HG03354 (cell line): ENCODE measurements at regions not wholly inside any gene's neighbourhood (a gene's known extent, or its start where the extent isn't known, plus 50 kb on each side); places are given as distances from the start of the nearest gene placed in this dataset.

Experiments
- ATAC-seq: cut with Tn5 transposase; IDR thresholded peaks from one replicate; pipeline ENCODE4 v1.9.1; 2021; ENCODE audit warnings: mild to moderate bottlenecking; ENCODE audit not compliant: unreplicated experiment, poor library complexity, severe bottlenecking

DNA sequence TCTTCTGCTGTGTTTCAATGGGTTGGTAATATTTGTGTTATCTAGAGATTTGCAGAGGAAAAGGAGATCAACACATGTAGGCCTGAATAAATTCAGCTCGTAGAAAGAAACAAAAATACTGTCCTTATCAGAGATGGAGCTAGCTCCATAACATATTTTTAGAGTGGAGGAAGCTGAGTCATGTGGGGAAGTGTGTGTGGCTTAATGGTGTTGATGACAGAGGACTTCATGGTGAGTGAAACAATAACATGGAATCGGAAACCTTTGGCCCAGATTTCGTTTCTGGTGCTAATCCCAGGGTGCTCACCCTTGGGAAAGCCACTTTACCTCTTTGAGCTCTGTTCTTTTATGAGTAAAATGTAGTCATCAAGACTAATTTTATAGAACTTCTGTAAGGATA is 825.0 kb downstream of the TLR4 start:
- peak; percentile 55 for ATAC-seq

DNA sequence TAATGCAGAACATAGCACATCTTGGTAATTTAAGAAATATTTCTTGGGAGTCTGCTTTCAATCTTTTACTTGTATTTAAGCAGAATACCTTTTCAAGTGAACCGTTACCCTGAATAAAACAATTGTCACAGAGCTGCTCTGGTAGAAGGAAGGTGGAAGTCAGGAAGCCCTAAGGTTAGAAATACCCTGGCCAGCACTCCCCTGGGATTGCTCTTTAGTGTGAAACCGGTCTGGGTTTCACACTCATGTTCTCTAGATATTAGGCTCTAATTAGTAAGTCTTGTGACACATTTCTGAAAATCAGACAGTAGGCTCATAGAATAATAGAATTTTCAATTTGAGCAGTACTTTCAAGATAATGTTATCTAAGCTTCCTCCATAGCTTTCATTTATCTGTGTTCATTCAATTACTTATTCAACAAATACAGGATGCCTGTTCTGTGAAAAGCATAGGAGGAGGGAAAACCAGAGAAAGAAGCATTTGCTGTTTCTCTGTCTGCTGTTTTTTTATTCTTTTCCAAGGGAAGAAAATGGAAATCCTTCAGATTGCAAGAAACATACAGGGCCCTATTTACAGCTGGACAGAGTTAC is 825.5 kb downstream of the TLR4 start:
- ATAC-seq = peak; percentile 91

DNA sequence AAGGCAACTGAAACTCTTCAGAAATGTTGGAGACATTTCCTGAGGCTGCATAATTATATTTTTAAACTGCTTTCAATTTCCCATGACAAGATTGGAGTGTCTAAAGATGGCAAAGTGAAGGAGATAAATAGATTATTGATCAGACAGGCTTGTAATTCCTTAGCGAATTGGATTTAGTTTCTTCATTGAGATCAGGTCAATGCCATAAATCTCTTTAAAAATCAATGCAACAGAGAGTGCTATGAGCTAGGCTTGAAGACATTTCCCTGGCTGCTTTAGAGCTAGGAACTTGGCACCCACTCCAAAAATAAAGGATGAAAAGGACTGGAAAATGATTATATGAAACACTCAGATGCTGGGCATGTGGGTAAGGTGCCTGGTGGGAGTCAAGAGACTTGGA is 828.4 kb downstream of the TLR4 start:
- no peak for ATAC-seq

DNA sequence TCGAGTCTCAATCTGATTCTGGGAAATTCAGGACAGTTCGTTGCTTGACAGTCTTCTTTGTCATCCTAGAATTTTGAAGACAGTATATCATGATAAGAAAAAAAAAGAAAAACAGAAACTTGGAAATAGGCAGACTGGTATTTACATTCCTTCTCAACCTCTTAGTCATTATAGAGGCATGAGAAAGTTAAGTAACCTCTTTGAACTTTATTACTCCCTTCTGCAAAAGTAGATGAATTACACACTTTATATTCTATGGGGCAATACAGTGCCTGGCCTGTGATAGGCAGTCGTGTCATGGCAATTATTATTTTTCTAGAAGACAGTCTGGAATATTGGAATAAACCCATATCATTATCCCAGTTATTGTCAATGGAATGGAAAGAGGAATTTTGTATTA is 828.9 kb downstream of the TLR4 start:
- no peak for ATAC-seq

DNA sequence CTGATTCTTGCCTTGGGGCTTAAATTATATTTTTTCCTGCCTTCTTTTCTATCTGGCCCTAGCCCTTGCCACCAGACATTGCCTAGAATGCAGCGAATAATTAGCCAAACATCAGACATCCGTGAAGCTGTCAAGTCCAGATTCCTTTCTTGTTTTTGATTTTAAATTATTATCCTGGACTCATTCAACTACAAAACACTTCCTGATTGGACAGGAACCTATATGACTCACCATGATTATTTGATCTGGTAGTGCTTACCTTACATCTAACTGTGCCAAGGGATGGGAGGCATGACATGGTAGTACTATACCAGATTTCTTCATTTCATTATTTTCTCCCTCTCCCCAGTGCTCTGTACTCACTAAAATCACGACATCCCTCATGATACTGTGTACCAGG is 829.6 kb downstream of the TLR4 start:
- ATAC-seq = no peak

DNA sequence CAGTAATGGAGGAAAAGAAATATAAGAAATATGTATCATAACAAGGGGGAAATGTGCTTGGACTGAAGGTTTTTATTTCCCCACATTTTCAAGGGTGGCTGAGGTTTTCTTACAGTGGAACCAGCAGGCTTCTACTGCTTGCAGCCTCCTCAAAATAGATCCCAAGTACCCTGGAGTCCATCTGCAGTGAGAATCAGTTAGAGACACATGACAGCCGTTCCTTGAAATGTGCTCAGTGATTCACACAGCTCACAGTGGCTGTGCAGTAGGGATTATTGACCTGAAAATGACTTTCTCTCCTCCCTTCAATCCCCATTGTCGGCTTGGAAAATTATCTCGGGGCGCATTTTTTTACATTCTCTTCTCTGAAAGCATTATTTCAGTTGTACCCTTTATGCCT is 832.0 kb downstream of the TLR4 start:
- no peak for ATAC-seq

DNA sequence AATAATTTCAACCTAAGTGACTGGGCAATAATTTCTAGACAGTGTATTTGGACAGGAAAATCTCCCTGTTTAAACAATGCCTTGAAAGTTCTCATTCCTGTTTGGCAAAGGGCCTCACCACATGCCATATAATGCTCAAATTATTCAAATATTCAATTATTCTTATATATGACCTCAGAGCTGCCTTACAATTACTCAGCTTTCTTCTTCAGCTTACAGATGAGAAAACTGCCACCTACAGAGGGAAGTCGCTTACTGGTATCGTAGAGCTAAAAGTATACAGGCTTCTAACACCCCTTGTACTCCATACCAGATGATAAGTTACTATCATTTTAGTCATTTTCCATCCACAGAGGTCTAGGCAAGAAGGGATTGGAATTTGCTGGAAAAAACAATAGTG is 830.3 kb downstream of the BRINP1 start:
- no peak for ATAC-seq

DNA sequence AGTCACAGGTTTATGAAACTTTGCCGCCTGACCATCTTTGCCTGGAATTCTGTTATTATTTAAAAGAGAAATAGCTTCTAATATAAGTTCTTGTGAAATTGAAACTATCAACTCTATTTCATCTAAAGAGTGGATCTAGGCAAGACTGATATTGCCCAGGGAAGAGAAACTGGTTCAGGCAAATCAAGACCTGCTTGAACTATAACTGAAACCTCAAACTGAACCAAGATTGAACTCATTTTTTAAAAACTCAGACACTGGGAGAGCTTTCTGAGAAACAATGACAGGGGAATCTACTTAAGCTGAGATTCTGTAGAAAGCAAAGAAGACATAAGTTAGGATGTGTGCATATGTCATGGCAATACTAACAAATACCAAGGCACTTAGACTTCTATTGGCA is 815.8 kb downstream of the BRINP1 start:
- ATAC-seq = no peak

DNA sequence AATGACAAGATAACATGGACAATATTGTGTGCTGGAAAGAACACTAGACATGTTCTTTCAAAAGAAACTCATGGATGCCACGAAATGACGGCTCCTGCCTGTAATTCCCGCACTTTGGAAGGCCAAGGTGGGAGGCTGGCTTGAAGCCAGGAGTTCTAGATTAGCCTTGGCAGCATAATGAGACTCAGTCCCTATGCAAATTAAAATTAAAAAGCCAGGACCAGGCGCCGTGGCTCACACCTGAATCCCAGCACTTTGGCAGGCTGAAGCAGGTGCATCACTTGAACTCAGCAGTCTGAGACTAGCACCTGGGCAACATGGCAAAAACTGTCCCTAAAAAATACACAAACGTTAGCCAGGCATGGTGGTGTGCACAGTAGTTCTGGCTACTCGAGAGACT is 814.2 kb downstream of the BRINP1 start:
- ATAC-seq = no peak

DNA sequence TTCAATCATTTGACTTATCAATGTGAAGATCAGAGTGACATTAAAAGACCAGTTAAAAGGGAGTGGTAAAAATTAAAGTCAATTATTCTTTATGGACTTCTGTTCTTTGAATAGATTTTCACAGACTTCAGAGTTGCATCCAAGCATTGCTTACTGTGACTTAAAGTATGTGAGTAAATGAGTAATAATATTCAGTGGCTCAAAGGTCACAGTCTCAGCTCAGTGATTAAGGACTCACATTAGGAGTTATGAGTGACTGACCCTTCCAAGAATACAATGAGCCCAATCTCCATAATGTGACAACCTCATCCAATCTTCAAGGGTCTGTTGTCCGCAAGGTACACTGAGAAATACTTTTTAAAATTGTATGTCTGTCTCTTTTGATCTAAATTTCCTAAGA is 811.2 kb downstream of the BRINP1 start:
- ATAC-seq = no peak

DNA sequence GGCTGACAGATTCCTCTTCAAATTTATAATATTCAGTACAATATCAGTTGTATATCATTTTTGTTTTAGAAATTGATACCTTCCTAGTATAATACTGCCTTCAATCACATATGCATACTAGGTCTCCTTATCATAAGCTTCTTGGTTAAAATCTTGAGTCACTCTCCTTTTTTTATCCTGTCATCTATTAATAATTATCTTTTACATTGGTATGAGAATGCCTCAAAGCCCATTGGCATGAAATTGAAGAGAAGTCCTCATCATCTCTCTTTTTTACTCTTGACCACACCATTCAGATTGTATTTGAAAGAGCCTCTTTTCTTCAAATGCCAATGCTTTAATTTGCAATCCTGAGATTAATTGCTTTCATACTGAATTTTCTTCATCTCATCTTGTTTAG is 810.3 kb downstream of the BRINP1 start:
- no peak for ATAC-seq

DNA sequence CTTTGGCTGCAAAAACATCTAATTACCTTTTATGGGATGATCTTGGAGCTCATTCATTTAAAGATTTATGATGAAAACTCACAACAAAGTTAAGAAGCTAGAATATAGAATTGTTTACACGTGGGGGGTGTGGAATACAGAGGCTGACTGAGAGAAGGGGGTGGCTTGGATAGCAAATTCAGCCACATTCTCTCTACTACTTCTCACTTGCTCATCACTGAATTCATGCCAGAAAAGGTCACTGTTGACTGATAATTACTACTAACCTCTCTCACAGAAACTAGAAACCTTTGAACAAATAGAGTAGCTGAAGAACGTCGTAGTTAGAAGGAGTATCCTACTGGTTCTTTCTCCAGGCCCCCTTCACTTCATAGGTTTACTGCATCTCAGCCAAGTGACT is 808.2 kb downstream of the BRINP1 start:
- no peak for ATAC-seq

DNA sequence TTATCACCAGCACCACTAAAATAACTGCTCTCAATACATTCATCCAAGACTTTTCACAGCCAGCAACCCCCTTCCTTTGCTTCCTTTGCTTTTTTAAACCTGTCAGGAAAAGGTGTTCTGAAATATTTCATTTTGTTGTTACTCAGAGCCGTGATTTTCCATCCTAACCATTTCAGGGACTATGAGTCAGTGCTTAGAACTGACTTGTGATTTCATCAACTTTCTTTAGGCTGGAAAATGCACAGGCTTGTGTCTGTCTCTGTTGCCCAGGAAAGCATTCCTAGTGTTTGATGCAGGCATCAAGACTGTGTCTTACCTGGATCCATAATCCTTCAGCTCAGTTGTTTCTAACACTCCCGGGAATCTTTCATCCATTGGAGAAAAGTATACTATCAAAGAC is 805.6 kb downstream of the BRINP1 start:
- no peak for ATAC-seq

DNA sequence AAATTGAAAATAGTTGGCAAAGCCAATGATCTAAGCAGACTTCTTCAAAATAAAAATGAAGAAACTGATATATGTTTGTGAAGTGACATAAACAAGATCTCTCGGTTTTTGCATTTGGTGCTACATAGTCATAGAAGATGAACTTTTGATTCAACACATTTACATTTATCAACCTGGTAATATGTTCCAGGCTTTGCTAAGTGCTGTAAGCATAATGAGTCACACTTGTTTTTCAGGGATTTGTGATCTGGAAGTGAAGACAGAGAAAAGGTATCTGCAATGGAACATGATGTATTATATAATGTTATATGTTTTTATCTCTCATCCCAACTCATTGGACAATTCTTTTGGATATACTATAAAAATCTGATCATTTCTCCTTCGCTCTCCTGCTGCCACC is 801.4 kb downstream of the BRINP1 start:
- no peak for ATAC-seq

DNA sequence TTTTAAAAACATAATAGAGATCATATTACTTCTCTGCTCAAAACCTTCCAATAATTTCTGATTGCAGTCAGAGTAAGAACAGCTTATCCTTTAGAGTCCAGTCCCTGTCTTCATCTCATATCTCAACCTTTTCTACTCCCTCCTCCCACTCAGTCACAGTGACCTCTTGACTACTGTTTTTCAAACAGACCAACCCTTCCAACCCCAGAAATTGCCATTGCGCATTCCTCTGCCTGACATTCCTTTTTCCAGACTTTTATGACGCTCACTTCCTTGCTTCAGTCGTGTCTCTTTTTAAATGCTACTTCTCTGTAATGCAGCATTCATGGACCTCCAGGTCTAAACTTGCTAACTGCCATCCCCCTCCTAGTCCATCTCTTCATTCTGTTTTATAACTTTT is 800.5 kb downstream of the BRINP1 start:
- no peak for ATAC-seq

DNA sequence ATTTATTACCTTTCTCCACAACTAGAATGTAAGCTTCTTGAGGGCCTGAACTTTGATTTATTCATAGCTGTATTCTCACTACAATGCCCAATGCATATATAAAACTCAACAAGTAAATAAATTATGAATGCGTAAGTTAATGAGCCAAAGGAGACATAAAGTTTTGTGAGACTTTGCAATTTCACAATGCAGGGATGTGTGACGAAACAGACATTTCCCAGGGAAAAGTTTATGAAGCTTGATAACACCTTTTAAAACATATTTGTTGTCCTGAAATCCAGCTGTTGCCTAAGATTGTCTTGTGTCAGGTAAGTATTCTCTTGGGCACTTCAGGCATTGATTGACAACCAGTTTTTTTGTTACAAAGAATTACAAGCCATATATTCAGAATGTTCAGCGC is 800.1 kb downstream of the BRINP1 start:
- no peak for ATAC-seq

DNA sequence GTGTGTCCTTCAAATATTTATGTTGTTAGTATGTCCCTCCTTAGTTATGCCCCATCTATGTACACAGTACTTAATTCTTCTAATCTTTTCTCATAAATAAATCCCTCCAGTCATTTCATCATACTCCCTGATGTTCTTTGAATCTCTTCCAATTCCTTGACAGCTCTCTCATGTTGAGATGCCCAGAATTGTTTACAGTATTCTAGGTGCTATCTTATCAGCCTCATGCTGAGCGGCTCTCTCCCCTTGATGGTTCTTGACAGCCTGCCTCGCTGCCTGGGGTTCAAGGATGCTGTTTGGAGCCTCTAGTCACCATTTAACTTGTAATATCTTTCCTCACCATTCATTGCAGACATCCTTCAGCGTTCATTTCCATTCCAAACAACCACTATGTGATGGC is 799.2 kb downstream of the BRINP1 start:
- ATAC-seq = no peak

DNA sequence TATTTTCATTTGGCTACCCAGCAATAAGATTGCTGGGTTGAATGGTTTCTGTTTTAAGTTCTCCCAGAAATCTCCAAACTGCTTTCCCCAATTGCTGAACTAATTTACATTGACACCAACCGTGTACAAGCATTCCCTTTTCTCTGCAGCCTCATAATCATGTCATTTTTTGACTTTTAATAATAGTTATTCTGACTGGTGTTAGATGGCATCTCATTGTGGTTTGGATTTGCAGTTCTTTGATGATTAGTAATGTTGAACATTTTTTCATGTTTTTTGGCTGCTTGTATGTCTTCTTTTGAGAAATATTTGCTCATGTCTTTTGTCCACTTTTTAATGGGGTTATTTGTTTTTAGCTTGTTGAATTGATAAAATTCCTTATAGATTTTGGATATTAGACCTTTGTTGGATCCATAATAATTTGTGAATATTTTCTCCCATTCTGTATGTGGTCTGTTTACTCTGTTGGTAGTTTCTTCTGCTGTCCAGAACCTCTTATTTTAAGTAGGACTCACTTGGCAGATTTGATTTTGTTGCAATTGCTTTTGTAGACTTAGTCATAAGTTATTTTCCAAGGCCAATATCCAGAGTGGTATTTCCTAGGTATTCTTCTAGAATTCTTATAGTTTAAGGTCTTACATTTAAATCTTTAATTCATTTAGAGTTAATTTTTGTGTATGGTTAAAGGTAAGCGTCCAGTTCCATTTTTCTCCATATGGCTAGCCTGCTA is 793.7 kb downstream of the BRINP1 start:
- no peak for ATAC-seq

DNA sequence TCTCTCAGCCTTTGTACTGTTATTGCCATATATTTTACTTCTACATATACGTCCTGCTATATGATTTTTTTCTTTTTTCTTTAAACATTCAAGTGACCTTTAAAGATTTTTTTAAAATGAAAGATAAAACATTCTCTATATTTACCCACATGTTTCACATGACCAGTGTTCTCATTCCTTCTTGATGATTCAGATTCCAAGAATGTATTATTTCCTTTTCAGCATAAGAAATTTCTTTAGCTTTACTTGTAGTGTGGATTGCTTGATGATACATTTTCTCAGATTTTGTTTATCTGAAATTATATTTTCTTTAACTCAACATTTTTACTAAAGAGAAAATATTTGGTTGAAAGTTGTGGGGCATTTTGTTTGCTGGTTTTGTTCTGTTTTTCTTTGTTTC is 792.1 kb downstream of the BRINP1 start:
- ATAC-seq = no peak

DNA sequence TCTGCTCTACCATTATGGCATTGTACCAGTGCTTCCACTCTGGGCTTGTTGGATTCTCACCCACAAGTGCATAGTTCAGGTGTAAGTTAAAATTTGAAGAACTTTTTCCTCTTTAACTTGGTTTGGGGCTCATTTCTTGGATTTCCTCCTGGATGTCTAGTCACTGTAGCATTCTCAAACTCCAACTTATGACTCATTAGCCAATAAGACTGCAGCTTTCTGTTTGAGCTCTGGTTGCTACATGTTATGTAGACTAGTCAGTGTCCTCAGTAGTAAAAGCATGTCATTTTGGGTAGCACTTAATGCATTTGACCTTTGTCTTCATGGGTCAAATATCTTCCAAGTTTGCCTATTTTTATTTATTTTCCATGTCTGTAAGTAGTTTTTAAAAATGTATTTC is 790.8 kb downstream of the BRINP1 start:
- no peak for ATAC-seq

DNA sequence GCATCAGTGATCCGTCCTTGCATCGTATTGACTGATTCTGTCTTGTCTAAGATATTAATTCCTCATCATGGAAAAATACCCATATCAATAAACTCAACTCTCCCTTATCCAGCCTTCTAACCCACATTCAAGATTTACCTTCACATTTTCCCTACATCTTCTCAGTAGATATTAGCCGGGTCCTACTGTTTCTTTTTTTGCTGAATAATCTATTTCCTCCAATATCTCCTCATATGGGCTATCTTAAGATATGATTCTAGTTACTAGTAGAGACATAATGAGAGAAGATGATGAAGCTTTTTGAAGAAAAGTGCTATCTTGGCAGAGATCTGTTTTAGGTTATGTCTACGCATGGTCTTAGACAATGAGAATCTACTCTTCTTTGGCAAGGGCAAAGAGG is 785.8 kb downstream of the BRINP1 start:
- ATAC-seq = no peak

DNA sequence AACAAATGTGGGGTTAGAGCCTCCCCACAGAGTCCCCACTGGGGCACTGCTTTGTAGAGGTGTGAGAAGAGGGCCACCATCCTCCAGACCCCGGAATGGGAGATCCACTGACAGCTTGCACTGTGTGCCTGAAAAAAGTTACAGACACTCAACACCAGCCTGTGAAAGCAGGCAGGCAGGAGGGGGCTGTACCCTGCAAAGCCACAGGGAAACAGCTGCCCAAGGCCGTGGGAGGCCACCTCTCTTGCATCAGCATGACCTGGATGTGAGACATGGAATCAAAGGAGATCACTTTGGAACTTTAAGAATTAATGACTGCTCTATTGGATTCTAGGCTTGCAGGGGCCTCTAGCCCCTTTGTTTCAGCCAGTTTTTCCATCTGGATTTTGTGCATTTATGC is 782.3 kb downstream of the BRINP1 start:
- ATAC-seq = no peak
